IMR-90 (cell line): ENCODE measurements at regions not wholly inside any gene's neighbourhood (a gene's known extent, or its start where the extent isn't known, plus 50 kb on each side); places are given as distances from the start of the nearest gene placed in this dataset.

Experiments used
- MAFK ChIP-seq: IDR thresholded peaks from 2 replicates; pipeline ENCODE4 v1.6.1; 2012; ENCODE audit warnings: low read depth, low read length, improper control_type of control experiment
- NFE2L2 ChIP-seq: fragments of 150-350 bp; IDR thresholded peaks from 2 replicates; pipeline ENCODE4 v1.6.1; 2016; ENCODE audit warnings: low read depth, mild to moderate bottlenecking, low read length
- POLR2A ChIP-seq: IDR thresholded peaks from 2 replicates; pipeline ENCODE4 v1.6.1; 2012; ENCODE audit warnings: mild to moderate bottlenecking, low read depth, low read length
- RFX5 ChIP-seq: IDR thresholded peaks from 2 replicates; pipeline ENCODE4 v1.8.0; 2012; ENCODE audit warnings: low read depth, mild to moderate bottlenecking, low read length, moderate library complexity
- USF2 ChIP-seq: fragments of 150-350 bp; IDR thresholded peaks from 2 replicates; pipeline ENCODE4 v1.6.1; 2017; ENCODE audit warnings: mild to moderate bottlenecking, antibody characterized with exemption, low read length, low read depth

GRCh38 chr2:128635361-128635900, 316.8 kb upstream of the HS6ST1 start:
- no peak for TF ChIP-seq USF2
- no peak for TF ChIP-seq MAFK
- TF ChIP-seq RFX5 = no peak
- TF ChIP-seq NFE2L2 = no peak
- TF ChIP-seq POLR2A = no peak
